ENCODE measurements at regions not wholly inside any gene's neighbourhood (a gene's known extent, or its start where the extent isn't known, plus 50 kb on each side); places are given as distances from the start of the nearest gene placed in this dataset.

GRCh38 chr9:106800701-106801270, 62.2 kb upstream of the ZNF462 start:
- H3K27ac ChIP-seq = no peak overlapping the region
- H3K9me3 ChIP-seq = no peaks in the 10 kb centered on the region
- H3K27me3 ChIP-seq (replicated peaks; ENCODE audit: insufficient read depth) = no peaks in the 10 kb centered on the region
- TF ChIP-seq CTCF (IDR thresholded peaks at IDR 0.05) = no peak
- H3K36me3 ChIP-seq = no peaks in the 10 kb centered on the region
- no peak overlapping the region for H3K4me3 ChIP-seq
- DNase-seq (ENCODE audit: low spot score) (no peak), ATAC-seq (ENCODE audit: insufficient number of reproducible peaks, low FRiP score, low read depth) (no peak)
- H3K4me1 ChIP-seq (ENCODE audit: control insufficient read depth in 1 of 2, low read depth in 2 of 2) = peaks cover 0 to 6% of the 10 kb centered on the region in 2 donors

- ATAC-seq (ENCODE audit: insufficient number of reproducible peaks, low FRiP score, low read depth) = no peak
- no peak for TF ChIP-seq CTCF (IDR thresholded peaks at IDR 0.05)
- no peaks in the 10 kb centered on the region for H3K27me3 ChIP-seq (replicated peaks; ENCODE audit: insufficient read depth)
- no peak for DNase-seq (ENCODE audit: low spot score)
- H3K4me1 ChIP-seq (ENCODE audit: control insufficient read depth in 1 of 2, low read depth in 2 of 2) = peaks cover 0 to 6% of the 10 kb centered on the region in 2 donors
- no peaks in the 10 kb centered on the region for H3K9me3 ChIP-seq
- no peak overlapping the region for H3K4me3 ChIP-seq
- no peak overlapping the region for H3K27ac ChIP-seq
- no peaks in the 10 kb centered on the region for H3K36me3 ChIP-seq
Measured at GRCh38 chr9:106801816-106802215, 61.1 kb upstream of the ZNF462 start.
